GM18861 (cell line): ENCODE measurements at regions not wholly inside any gene's neighbourhood (a gene's known extent, or its start where the extent isn't known, plus 50 kb on each side); places are given as distances from the start of the nearest gene placed in this dataset.

Experiments used
- ATAC-seq: cut with Tn5 transposase; IDR thresholded peaks from one replicate; pipeline ENCODE4 v1.9.1; 2021; ENCODE audit not compliant: unreplicated experiment

DNA sequence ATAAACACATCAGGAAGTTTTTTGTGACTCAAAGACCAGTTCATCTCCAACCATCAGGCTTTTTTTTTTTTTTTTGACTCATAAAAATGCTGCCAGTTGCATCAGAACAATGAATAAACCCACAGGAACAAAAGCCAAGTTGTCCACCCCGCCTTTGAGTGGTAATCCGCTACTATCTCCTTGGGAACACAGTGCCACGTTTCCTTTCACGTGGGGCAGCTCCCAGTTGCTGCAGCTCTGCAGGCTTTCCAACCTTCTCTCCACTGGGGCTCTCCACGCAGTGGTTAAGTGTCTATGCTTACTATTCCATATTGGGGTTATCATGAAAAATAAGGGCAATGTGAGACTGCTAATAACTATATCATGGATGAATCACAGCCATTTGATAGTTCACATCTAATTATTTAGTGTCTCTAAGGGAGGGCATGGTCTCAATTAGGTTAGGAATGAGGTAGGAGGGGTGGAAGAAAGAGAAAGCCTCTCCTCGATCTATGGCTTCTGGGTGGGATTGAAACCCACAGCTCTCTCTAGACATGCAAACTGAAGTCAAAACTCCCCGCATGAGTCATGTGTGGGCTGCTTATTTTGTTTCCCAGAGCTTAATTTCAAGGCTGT is 55.8 kb upstream of the ACTBL2 start:
- ATAC-seq = no peak

DNA sequence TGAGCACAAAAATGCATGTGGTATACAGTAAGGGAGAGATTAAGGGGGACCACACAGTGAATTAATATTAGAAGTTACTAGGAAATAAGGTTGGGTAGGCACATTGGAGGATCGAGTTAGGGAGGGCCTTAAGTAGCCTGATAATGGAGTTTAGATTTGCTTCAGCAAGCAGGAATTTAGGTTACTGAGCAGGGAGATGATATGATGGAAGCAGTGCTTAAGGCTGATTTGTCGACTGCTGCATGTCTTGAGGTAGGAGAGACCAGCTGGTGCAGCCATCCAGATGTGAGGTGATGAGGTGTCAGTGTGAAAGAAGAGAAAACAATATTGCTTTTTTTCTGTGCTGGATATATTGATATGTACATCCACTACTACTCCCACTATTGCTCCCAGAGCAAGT is 55.2 kb upstream of the ACTBL2 start:
- no peak for ATAC-seq

DNA sequence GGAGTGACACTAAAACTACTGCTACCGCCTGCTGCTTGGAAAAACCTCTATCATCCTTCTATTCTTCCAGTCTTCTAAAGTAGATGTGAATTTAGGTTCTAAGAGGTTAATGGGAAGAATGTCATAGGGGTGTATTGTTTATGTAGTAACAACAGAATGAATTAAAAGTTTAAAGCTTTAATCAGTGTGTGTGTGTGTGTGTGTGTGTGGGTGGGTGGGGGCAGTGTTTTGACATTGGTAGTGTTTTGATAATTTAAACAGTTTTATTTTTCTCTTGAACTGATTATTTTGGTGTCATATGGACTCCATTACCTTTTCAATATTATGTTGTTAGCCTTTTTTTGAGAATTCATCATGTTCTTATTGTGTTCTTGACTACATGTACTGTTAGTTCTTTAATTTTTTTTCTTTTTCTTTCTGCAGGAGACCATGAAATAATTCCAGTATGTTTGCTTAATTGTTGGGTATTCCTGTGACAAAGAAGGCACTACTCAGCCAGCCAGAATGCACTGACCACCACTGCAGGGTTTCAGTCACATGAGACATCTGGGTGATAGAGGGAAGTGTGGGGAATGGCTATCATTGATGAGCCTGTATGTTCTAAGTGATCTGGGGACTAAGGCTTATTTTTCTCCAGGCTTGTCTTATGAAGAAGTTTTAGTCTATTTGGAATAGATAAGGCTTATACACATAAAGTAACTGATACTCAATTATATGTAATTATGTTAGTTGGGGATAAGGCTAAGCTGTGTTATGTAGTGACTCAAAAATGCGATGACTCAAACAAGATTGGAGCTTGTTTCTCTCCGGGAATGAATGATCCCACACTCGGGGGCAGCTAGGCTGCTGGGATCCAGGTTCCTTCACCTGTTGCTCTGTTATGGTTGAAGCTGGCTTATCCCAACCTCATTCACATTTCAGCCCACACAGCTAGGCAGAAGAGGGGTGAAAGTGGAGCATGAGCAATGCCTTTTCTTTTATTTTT is 50.2 kb upstream of the ACTBL2 start:
- no peak for ATAC-seq
